ENCODE measurements at regions not wholly inside any gene's neighbourhood (a gene's known extent, or its start where the extent isn't known, plus 50 kb on each side); places are given as distances from the start of the nearest gene placed in this dataset.

DNA sequence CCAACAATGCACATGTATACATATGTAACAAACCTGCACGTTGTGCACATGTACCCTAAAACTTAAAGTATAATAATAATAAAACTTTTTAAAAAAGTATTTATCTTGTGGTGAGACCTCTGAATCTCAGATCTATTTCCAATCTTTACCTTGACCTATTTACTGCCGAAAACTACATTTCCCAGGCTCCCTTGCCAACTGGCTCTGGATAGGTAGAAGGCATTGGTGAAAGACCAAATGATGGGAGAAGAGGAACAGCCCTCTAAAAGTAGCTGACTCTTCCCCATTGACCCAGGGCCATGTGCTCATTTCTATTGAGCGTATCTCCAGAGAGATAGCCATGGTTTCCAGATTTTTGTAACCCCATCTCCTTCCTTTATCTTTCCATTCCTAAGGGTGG lies 247.4 kb downstream of the GPAM start:
- DNase-seq: no peak

DNA sequence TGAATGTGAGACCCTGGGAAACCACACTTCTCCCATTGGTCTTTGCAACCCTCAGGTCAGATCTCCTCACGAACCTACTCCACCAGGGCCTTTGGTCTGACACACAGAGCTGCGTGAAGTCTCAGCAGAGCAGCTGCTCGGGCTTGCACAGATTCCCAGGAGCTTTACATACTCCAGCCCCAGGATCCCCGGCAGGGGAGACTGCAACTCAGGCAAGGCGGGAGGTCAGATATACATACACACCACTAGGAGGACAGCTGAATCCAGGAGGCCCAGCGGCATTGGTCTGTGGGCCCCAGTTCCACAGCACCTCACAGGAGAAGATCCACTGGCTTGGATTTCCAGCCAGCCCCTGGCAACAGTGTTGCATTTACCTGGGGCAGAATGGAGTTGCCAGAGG lies 239.2 kb downstream of the GPAM start:
- no peak for DNase-seq

DNA sequence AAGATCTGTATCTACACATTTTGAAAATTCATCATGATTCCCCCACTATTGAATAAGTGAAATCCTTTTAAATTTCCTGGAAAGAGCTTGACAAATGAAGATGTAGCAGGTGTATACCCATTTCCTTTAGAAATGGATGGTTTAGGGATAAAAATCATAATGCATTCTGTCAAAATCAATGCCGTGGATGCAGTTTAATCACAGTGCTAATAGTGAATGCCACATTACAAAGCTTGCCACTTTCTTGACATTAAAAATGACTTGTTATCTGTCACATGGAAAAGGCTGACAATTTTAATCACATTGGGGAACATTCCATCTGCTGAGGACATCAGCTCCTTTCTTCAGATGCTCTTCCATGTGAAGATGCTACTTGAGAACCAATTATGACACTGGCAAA lies 229.6 kb downstream of the GPAM start:
- DNase-seq: no peak

DNA sequence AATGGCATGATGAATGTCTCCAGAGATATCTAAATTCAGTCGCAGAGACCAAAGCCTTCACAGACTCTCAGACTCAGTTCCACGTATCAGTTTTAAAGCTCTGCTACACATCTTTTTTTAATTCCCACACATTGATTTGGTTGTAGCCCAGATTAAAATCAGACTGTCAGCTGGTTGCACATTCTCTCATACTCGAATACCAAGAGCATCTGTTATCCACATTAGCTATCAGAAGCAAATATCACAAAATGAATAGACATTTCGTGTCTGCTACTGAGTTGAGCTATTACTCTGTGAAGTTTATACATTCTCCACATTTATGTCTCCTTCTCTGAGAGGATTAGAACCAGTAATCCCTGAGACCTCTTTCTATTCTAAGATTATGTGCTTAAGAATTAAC lies 229.2 kb downstream of the GPAM start:
- DNase-seq: no peak

DNA sequence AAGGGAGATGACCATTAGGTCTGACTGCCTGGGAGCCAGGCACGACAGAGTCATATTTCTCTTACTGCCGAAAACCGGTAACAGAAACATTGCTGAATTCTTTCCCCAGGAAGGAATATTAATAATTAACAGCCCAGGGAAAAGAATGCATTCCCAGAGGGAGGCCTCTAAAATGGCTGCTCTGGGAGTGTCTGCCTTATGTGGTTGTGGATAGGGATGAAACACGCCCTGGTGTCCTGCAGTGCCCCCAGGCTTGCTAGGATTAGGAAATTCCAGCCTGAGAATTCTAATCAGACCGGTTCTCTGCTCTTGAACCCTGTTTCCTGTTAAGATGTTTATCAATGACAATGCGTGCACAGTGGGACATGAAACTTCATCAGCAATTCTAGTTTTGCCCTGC lies 226.7 kb downstream of the GPAM start:
- no peak for DNase-seq

DNA sequence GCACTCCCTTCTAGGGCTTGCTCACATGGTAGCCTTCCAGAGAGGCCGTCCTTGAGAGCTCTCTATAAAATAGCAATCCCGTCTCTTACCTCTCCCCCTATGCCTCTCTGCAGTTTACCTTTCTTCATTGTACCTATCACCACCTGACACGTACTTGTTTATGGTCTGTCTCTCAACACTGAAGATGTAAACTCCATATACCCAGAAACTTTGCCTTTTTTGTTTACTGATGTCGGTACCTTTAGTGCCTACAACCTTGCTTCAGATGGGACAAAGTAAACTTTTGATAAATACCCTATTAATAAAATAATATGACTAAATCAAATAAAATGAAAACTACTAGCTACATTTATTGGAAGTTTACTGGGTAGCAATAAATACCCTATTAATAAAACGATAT lies 220.6 kb downstream of the GPAM start:
- DNase-seq: no peak

DNA sequence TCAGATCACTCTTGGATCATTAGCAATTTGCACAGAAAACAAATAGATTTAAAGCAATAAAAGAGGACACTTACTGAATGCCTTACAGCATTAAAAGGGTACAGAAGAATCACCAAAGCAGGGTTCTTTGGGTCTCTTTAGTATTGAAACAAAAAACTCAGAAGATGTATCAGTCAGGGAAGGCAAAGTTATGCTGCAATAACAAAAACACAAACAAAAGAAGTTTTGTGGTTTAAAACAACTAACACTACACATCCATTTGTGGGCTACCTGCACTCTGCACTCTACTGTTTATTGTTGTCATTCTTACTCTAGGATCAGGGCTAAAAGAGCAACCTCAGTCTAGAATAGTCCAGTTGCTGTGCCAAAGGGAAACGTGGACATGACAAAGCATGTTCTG lies 216.4 kb downstream of the GPAM start:
- no peak for DNase-seq

DNA sequence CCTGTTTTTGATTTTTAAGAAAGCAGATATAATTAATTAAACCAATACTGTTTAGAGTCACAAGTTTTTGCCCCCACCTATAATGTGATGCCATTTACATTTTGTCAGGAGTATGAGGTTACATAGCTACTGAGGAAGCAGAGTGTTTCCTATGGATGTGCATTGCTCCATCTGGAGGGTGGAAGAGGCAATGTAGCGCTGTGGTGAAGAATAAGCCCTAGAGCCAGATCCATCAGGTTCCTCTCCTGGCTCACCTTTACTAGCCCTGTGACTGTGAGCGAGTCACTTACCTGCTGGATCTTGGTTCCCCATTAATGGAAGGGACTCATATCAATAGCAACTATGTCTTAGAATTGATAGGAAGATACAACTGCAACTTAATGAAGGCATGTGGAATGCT lies 216.0 kb downstream of the GPAM start:
- no peak for DNase-seq

DNA sequence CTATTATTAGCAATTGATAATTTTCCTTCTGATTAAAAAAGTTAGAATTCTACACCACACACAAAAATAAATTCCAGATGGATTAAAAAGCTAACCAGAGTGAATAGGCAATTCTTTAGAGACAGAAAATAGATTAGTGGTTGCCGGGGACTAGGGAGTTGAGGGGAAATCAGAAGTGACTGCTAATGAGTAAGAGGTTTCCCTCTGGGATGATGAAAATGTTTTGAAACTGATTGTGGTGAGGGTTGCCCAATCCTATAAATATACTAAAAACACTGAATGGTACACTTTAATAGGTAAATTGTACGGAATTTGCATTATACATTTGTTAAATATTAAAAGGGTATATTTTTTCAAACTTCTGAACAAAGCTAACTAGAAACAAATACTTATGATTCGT lies 214.9 kb downstream of the GPAM start:
- DNase-seq: no peak

DNA sequence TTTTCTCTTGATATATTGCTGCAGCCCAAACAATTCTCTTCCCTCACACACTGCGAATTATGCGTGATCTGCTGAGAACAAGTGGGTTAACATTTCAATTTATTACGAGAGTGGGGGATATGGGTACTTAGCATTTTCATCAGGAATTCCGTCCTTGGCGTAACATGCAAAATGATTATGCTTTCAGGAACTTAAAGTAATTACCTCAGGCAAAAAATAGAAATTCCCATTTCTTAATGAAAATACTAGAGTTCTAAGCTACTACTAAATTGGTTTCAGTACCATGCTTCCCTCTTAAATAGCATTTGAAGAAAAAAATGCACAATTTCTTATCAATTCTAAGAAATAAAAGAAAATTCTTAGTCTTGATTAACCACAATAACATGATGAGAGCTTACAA lies 213.5 kb downstream of the GPAM start:
- no peak for DNase-seq

DNA sequence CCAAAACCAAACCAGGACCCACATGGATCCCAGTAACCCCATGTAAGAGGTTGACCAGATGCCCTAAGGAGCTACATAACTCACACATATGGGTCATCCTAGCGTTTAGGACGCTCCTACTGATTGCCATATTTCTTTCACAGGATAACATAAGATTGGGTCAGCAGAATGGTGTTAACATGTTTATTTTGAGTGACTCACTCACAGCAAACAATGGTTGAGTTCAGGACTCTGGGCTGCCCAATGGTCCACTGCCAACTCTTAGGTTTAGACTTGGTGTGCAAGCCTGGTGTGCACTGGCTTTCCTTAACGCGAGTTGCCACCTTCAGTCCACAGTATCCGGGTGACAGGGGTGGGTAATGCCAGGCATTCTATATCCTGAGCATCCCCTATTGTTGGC lies 211.5 kb downstream of the GPAM start:
- no peak for DNase-seq

DNA sequence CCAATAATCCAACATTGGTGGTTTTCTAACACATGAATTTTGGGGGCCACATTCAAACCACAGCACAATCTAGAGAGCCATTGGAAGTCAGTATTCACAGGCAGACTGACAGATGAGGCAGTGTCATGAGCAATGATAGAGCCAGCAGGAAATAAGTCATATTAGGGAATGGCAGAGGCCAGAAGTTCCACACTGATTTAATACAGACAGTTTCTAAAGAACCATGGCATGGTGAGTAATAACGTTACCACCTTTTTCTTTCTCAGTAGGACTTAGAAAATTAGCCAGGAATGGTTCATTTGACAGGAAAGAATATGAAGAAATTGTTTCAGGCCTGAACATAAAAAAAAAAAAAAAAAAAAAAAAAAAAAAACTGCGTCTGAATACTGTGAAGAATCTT lies 210.3 kb downstream of the GPAM start:
- no peak for DNase-seq

DNA sequence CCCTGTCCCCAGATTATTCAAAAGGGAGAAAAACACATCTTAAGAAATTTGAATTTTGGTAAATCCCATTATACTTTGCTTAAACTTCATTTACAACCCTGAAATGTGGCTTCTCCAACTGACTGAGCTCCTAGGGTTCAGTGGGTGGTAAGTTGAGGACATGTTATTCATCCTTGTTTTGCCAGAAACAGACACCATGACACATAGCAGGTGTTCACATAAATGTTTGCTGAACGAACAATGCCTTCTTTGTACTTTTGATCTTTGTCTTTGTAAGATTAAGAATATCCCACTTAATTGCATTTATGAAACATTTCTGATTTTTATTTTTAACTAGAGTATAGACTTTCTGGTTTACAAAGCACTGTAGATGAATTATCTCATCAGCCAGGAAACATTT lies 209.7 kb downstream of the GPAM start:
- no peak for DNase-seq

DNA sequence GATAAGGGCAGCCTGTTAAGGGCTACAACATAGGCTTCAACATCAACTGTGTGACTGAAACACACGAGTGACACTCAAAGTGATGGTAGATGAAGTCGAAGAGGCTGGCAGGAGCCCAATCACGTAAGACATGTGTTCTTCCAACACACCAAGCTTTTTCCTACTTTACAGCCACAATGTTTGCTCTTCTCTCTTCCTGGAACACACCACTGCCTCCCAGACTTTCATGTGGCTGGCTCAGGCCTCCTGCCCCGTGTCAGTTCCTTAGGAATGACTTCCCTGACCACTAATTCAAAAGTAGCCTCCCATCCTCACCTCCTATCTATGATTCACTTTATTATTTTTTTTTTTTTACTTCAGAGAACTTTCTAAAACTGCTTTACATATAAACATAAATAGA lies 209.2 kb downstream of the GPAM start:
- no peak for DNase-seq

DNA sequence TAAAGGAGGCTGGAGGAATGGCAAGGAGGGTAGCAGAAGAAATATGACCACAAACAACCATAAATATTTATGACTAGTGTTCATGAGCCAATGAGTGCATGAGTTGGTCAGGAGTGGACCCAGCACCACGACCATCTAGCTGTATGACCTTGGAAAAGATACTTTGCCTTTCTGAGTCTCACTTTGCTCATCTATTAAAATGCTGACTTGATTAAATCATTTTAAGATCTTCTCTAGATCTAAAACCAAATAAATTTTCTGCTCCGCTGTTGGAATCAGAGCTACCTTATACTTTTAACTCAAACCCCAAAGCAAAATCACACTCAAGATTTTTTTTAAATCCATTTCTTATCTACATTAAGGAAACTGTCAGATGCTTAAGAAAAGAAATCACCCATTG lies 207.0 kb downstream of the GPAM start:
- DNase-seq: no peak

DNA sequence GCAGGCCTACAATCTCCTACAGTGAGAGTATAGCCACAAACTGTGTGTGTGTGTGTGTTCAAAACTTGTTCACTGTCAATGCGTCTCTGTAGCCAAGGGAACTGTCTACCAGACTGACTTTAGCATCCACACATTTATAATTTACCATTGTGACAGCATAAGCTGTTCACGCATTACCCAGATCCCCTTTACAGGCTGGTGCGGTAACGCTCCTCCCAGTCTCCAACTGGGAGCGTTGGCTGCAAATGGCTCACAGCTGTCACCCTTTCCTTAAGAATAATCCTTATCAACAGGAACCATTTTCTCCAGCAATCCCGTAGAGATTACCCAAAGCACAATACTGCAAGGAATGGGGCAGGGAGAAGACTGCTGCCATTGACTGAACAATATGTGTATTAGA lies 199.5 kb downstream of the GPAM start:
- no peak for DNase-seq

DNA sequence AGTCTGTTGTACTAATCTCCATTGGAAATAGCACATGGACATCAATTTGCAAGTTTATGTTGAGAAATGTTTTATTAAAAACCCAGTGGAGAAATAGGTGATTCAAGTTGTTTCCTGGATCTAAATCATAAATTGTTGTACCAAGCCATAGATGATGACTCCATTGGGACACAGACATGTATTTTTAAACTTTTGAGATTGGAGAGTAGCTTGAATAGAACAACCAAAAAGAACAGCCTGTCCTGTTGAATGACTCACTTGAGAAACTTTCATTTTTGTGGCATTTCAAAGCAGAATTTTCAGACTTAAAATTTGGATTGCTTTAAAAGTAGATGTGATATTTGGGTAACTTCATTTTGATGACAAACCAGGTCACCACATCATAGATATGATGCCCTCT lies 197.5 kb downstream of the GPAM start:
- DNase-seq: no peak

DNA sequence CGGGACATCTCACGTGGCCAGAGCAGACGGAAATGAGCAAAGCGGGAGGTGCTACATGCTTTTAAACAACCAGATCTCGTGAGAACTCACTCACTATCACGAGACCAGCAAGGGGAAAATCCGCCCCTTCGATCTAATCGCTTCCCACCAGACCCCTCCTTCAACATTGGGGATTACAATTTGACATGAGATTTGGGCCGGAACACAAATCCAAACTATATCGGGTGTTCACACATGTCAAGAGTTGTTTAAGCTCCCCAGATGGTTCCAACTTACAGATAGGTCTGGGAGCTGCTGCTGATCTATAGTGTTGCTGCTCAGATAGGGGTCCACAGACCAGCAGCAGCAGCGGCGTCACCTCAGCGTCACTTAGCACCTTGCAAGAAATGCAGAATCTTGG lies 194.9 kb downstream of the GPAM start:
- no peak for DNase-seq

DNA sequence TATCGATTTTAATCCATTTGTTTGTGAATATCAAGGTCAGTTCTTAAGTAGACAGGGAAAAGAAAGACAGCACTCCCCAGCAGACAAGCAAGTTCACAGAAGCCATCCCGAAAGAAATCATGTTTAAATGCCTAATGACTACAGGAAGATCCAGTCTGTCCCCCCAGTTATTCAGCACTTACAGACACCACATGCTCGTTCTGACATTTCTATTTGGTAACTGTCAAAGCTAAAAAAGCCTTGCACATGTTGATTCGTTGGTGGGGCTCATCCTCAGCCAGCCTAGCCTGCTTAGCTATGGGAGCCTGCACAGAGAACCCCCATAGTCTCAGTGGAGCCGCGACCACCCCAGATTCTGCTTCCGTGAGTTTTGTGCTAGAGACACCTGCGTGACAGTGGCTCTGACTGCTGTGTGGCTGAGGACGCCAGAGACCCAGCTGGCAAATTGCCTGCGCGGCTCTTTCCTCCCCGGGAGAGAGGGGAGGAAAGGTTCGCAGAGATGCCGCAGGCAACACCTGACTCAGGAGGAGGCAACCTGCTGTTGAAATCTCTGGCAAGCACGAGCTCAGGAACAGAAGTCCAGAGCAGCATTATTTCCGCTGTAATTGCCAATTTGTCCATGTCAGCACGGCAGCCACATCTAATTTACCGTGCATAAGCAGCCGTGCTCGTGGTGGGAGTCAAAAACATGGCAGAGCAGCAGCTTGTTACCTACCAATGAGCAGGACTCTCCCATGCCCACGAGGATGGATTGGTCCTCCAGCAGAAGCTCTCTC lies 194.2 kb downstream of the GPAM start:
- DNase-seq: no peak

DNA sequence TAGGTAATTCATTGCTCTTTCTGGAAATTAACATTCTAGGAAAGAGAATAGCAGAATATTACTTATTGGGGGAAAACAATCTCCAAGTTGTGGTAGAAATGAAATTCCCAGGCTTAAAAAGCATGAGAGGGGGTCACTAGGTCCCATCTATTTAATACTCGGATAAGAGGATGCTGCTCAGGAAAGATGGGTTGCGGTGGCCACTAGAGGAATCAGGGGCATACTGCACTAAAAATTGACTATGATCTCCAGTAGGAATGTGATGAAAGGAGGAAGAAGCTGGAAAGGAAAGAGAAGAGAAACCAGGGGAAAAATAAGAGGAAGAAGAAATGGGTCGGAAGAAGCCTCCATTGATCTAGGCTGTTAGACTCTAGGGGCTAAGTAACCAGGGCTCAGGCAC lies 192.8 kb downstream of the GPAM start:
- DNase-seq: no peak

DNA sequence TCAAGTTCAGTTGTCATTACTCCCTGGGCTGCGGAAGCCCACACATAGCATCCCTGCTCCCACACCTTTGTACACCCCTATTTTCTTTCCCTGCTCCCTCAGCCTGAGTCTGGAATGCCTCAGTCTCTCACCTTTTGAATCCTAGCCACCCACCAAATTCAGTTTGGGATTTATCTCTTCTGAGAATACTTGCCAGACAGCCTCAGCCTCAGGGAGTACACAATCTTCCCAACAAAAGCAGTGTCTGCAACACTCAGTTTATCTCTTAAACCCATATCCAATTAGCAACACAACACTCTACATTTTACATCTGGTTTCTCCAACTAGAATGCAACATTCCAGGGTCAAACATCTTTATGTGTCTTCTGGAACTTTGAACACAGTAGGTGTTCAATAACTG lies 190.2 kb downstream of the GPAM start:
- DNase-seq: no peak

DNA sequence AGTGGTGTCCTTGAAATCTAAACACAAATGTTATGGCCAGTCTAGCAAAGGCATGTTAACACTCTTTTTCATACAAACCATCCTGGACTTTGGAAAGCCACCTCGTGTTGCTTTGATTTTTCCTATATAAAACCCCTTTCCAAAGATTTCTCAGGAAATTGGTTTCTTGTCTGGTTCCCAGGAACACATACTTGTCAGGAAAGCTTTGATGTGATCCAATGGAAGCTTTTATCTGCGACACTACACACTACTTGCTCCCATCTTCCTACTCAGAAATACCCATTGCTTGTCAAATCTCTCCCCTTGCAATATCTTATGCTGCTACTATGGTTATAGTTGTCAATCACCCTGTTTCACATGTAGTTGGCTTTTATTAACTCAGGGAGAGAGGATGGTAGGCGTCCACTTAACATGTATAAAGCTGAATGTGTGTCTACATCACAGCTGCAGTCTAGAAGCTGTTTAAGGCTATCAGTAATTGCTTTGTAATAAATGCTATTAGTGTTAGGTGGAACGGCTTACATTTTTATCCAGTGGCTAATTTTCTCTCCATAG lies 189.6 kb downstream of the GPAM start:
- DNase-seq: no peak

DNA sequence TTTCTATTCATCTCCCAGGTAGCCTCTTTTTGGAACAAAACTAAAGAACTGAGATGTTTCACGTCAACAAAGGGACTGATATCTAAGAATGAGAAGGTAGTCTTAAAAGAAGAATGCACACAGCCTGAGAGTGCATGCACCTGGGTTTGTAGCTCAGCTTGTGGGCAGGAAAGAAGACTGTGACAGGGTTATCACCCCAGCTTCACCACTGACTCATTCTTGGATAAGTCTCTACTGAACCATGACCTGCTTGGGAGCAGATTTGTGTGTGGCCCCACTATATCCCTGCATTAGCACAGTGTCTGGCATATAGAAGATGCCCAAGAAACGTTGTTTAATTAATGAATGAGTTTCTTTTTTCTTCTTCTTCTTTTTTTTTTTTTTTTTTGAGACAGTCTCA lies 187.5 kb downstream of the GPAM start:
- DNase-seq: no peak

DNA sequence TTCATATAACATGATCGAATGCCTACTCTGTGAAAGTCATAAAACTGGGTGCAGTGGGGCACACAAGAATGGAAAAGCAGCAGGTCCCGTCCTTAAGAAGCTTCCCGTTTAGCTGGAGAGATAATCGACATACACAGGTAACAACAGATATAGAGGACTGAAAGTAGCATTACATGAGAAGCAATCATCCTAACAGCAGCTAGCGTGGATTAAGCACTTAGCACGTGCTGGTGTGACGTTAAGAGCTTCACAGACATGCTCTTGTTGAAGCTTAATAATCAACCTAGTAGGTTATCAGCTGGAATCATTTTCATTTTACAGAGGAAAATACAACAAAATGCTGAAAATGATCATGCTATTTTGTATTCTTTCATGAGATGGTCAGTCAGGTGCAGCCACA lies 184.8 kb downstream of the GPAM start:
- DNase-seq: no peak

DNA sequence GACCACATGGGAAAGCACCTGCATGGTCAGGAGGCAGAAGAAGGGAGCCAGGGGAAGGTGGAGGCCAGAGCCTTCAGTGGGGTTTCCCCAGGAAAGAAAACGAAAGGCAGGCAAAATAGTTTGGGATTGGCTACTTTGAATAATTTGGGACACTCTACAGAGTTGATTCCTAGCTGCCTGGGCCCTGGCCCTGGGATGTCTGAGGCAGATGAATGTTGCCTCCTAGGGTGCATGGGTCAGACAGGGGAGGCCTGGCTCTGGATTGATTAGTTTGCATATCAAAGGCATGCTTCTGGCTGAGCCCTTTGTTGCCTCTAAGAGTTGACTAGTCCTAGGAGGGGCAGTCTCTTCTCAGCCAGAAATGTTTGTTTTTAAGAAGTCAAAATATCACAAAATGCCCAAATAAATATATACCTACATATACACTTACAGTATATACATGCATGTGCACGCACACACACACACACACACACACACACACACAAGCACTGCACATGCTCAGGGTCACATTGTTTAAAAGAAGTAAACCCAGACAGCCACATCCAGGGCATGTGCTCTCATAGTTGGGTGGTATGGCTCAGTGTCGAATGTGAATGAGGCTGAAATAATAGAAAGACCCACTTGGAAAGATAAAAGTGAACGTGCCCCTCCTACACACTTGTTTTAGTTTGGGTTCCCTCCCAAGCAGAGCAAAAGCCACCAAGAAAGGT lies 184.2 kb downstream of the GPAM start:
- no peak for DNase-seq

Data from activated CD4-positive, CD25-positive, alpha-beta regulatory T cell treated with anti-CD3 and anti-CD28 coated beads, Interleukin-2, amount 50 U/mL, for 72 hours (primary cell).